VCaP (cell line): ENCODE measurements at regions not wholly inside any gene's neighbourhood (a gene's known extent, or its start where the extent isn't known, plus 50 kb on each side); places are given as distances from the start of the nearest gene placed in this dataset.
"Not testable (repeated sequence)": the region's sequence is repeated elsewhere in the genome, so short reads cannot be mapped to it uniquely, and the experiment has no call there.

ENCODE experiments used
- H3K27ac ChIP-seq: fragments of 450-650 bp; 2 replicates; pipeline ENCODE4 v1.5.1; 2017
- CTCF ChIP-seq: fragments of 450-650 bp; conservative IDR thresholded peaks from 2 replicates; pipeline ENCODE4 v1.5.1; 2017; ENCODE audit warnings: mild to moderate bottlenecking, moderate library complexity

GRCh38 chr5:144659634-144660227, 489.1 kb downstream of the KCTD16 start:
- no peak for TF ChIP-seq CTCF

GRCh38 chr5:144644317-144644716, 473.6 kb downstream of the KCTD16 start:
- no peak overlapping the region for H3K27ac ChIP-seq

More at GRCh38 chr5:144659634-144660227, 489.1 kb downstream of the KCTD16 start:
- no peak overlapping the region for H3K27ac ChIP-seq

GRCh38 chr5:144638787-144639186, 468.1 kb downstream of the KCTD16 start:
- no peak overlapping the region for H3K27ac ChIP-seq
- TF ChIP-seq CTCF, result no peak

More at GRCh38 chr5:144644317-144644716, 473.6 kb downstream of the KCTD16 start:
- TF ChIP-seq CTCF, result no peak

DNA sequence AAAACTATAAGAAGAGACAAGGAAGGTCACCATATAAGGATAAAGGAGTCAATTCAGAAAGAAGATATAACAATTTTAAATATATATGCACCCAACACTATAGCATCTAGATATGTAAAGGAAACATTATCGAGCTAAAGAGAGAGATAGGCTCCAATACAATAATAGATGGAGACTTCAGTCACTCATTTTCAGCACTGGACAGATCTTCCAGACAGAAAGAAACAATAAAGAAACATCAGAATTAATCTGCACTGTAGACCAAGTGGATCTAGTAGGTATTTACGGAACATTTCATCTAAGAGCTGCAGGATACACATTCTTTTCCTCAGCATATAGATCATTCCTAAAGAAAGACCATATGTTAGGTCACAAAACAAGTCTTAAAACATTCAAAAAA, 463.5 kb downstream of the KCTD16 start:
- no peak for TF ChIP-seq CTCF
- no peak overlapping the region for H3K27ac ChIP-seq

GRCh38 chr5:144598451-144599068, 427.9 kb downstream of the KCTD16 start:
- H3K27ac ChIP-seq, result no peak overlapping the region
- TF ChIP-seq CTCF, result 0 out of 2 replicates have a peak, but pooled peaks have one; percentile 17

DNA sequence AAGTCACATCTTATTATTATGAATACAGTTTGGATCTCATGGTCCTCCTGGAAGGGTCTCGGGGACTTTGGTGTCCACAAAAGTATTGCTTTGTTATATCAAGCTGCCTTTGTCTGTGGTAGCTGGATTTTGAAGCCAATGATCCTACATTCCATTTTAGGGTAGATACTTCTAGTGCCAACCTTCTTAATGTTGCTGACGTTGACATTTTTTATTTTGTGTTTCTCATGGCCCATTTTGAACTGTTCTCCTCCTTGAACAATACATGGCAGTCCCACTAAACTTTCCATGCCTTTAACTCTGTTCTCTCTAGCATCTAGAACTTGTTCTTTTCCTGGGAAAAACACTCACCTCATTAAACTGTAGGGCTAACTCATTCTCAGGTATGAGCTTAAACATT, 425.8 kb downstream of the KCTD16 start:
- H3K27ac ChIP-seq, result no peak overlapping the region
- TF ChIP-seq CTCF, result no peak

GRCh38 chr5:144594919-144595318, 424.2 kb downstream of the KCTD16 start:
- no peak overlapping the region for H3K27ac ChIP-seq
- no peak for TF ChIP-seq CTCF

GRCh38 chr5:144594234-144594633, 423.6 kb downstream of the KCTD16 start:
- H3K27ac ChIP-seq, result not testable (repeated sequence)
